Pancreas (tissue), 10 donors: ENCODE measurements at regions not wholly inside any gene's neighbourhood (a gene's known extent, or its start where the extent isn't known, plus 50 kb on each side); places are given as distances from the start of the nearest gene placed in this dataset.

ENCODE experiments used
- ATAC-seq, 4 donors: fragments of 200-7000 bp; cut with Tn5 transposase; one replicate each; pipeline versions ENCODE4 v1.8.0 to v1.9.1; 2020; ENCODE audit warnings: mild to moderate bottlenecking in 4 of 4, moderate library complexity in 4 of 4
- DNase-seq, 6 donors: peaks; one replicate each; pipeline ENCODE4 v3.0.0-alpha.2; 2020
- FAIRE-seq: peaks from 2 replicates; lab custom pipeline; 2012; peaks lifted over from hg19 to GRCh38; lab: Jason Lieb, UNC
- H3K27ac ChIP-seq, 4 donors: fragments of 200-600 bp; sonication (generic); 1 replicate in 3 of 4; 2 replicates in 1 of 4; pipeline versions ENCODE4 v1.5.0 to v1.8.0; 2020
- H3K27me3 ChIP-seq, 4 donors: fragments of 200-600 bp; one replicate each; pipeline ENCODE4 v1.8.0; 2021
- H3K36me3 ChIP-seq, 3 donors: fragments of 200-600 bp; sonication (generic) in 1 of 3; one replicate each; pipeline versions ENCODE4 v1.5.0 to v1.8.0; 2020 to 2021
- H3K4me1 ChIP-seq, 3 donors: fragments of 200-600 bp; one replicate each; pipeline ENCODE4 v1.8.0; 2021
- H3K4me3 ChIP-seq, 4 donors: fragments of 200-600 bp; sonication (generic) in 2 of 4; one replicate each; pipeline versions ENCODE4 v1.5.0 to v1.8.0; 2020 to 2021
- H3K9me3 ChIP-seq, 4 donors: fragments of 200-600 bp; one replicate each; pipeline ENCODE4 v1.8.0; 2021
- WGBS, 2 donors: extraction: QIAGEN DNeasy Blood & Tissue Kit; methylation state at CpG; one replicate each; pipeline ENCODE4 v1.1.7; 2013; 5-methylcytosine and 5-hydroxymethylcytosine counted together
- intact Hi-C, 3 donors: fragments of 100-400 bp; cut with DNase I; formaldehyde crosslinking; loops; one replicate each; pipeline versions ENCODE4 v1.11.1 to v1.14.2; 2022
- TF ChIP-seq, protein P1 (sequence below), 4 donors: fragments of 200-600 bp; sonication (generic) in 3 of 4; IDR thresholded peaks; one replicate each; pipeline versions ENCODE4 v1.5.0 to v1.8.0; 2021; ENCODE audit warnings: antibody characterized with exemption in 4 of 4
- donor health status: healthy with polysubstance abuse.
- donor health status: DM: no; HTN: no; CAD: no; lungs with moderate emphysema.
- donor health status: DM: no; HTN: no; CAD: no.
- donor health status: control.
- donor health status: control.
- donor health status: Bipolar disorder and iron deficiency.
- donor health status: DM: yes; HTN: yes; CAD: no.
- donor health status: DM: no; HTN: no; CAD: no.
- donor health status: DM: no; HTN: no; CAD: no.
- donor health status: DM: yes; HTN: yes; CAD: no.

DNA sequence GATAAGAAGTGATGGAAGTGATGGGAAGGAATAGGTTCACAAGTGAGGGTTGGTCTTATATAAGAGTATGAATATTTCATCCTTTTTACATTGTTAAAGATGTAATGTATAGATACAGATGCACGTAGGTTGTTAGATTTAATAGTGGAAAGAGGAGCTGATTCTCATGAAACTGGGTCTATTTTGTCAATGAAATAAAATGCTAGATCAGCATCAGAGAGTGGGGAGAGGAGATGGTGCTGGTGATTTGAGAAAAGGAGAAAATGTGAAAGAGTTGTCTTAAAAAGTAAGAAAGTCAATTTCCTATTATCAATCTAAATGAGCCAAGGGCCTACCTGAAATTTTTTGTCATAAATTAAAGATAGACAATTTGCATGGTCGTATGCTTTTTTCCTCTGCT, 82.8 kb upstream of the FYN start:
- DNase-seq (no peak), ATAC-seq (no peak), FAIRE-seq (no peak)
- H3K4me3 ChIP-seq = no peak overlapping the region
- H3K4me1 ChIP-seq = no peaks in the 10 kb centered on the region
- no peaks in the 10 kb centered on the region for H3K36me3 ChIP-seq
- no peaks in the 10 kb centered on the region for H3K27me3 ChIP-seq
- WGBS, 2 donors = 46 to 51% methylated on average over 2 of the region's 2 CpGs
- TF ChIP-seq, protein P1, sequence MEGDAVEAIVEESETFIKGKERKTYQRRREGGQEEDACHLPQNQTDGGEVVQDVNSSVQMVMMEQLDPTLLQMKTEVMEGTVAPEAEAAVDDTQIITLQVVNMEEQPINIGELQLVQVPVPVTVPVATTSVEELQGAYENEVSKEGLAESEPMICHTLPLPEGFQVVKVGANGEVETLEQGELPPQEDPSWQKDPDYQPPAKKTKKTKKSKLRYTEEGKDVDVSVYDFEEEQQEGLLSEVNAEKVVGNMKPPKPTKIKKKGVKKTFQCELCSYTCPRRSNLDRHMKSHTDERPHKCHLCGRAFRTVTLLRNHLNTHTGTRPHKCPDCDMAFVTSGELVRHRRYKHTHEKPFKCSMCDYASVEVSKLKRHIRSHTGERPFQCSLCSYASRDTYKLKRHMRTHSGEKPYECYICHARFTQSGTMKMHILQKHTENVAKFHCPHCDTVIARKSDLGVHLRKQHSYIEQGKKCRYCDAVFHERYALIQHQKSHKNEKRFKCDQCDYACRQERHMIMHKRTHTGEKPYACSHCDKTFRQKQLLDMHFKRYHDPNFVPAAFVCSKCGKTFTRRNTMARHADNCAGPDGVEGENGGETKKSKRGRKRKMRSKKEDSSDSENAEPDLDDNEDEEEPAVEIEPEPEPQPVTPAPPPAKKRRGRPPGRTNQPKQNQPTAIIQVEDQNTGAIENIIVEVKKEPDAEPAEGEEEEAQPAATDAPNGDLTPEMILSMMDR (IDR thresholded peaks at IDR 0.05) = no peak
- intact Hi-C loops = no loop called here
- no peak overlapping the region for H3K27ac ChIP-seq
- no peaks in the 10 kb centered on the region for H3K9me3 ChIP-seq

DNA sequence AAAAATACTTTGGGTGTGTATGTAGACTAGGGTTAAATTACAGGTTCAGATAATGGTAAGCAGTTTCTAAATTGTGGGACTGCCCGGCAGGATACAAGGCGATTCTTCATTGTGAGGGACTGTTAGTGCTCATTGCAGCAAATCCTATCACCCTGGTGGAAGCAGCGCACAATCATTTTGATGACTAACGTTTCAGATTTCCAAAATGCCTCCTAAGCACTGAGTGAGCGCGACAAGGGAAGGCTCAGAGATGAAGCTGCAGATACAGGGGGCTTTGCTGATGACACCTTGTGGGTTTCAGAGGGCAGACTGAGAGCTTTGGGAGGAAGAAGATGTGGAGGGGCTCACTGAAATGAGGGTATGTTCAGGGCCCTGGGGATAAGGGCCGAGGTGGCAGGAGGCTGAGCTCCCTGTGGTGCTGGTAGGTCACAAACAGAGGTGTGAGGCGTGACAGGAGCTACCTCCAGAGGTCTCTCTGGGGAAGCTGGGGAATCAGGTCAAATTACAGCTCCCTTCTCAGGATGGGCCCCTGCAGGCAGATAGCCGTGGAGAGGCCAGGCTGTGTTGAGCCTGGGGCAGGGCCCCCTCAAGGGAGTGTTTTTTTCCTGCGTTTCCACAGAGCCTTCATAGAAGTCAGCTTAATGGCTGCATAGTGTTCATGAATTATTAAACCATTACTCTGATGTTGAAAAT, 84.5 kb upstream of the FYN start:
- Histone ChIP-seq H3K27me3 (no peaks in the 10 kb centered on the region), H3K4me3 (no peak overlapping the region), H3K9me3 (no peaks in the 10 kb centered on the region), H3K4me1 (no peaks in the 10 kb centered on the region), H3K36me3 (no peaks in the 10 kb centered on the region), H3K27ac (no peak overlapping the region)
- TF ChIP-seq, protein P1 (IDR thresholded peaks at IDR 0.05) = no peak
- 56 to 62% methylated on average over 10 of the region's 10 CpGs for WGBS, 2 donors
- ATAC-seq = no peak
- intact Hi-C loops = no loop called here
- FAIRE-seq = no peak
- DNase-seq = no peak

DNA sequence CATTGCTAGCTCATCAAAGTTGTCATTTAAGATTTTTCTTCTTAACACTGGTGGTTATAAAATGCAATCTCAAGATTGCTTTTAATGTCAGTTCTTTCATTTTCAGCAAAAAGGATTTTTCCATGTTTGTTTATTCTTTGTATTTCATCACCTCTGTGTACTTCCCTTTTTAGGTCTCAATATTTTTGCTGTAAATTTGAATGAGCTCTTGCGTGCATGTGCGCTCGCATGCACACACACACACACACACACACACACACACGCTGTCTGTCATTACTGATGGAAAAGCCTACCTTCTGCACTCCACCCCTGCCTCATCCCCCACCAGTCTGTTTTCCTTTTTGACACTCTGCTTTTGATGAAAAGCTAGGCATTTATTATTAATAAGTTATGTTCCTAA, 85.3 kb upstream of the FYN start:
- Histone ChIP-seq H3K27me3 (no peaks in the 10 kb centered on the region), H3K4me3 (no peak overlapping the region), H3K9me3 (no peaks in the 10 kb centered on the region), H3K27ac (no peak overlapping the region), H3K4me1 (no peaks in the 10 kb centered on the region), H3K36me3 (no peaks in the 10 kb centered on the region)
- WGBS, 2 donors = 77 to 90% methylated on average over 4 of the region's 4 CpGs
- ATAC-seq = no peak
- FAIRE-seq = no peak
- DNase-seq = no peak
- TF ChIP-seq, protein P1 (IDR thresholded peaks at IDR 0.05) = no peak
- intact Hi-C loops = no loop called here

DNA sequence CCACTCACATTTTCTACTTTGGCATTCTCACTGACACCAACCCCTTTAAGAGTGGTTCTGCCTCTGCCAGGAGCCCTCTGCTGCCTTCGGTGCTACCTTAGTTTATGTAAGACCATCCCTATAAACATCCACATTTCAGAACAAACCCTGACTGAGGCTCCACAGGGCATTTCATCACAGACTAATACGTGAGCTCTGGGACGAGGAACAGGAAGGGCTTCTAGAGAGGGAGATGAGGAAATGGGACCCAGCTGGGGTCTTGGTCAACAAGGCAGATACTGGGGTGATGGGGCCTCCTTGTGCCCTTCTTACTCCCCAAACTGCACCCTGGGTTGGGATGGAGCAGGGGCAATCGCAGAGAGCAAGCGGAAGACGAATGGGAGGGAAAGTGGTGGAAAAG, 86.5 kb upstream of the FYN start:
- no peaks in the 10 kb centered on the region for H3K4me1 ChIP-seq
- intact Hi-C loops = no loop called here
- DNase-seq = no peak
- H3K27me3 ChIP-seq = no peaks in the 10 kb centered on the region
- no peak for ATAC-seq
- WGBS, 2 donors = 75 to 90% methylated on average over 6 of the region's 6 CpGs
- TF ChIP-seq, protein P1 (IDR thresholded peaks at IDR 0.05) = no peak
- no peak for FAIRE-seq
- H3K27ac ChIP-seq = no peak overlapping the region
- no peaks in the 10 kb centered on the region for H3K36me3 ChIP-seq
- no peak overlapping the region for H3K4me3 ChIP-seq
- H3K9me3 ChIP-seq = no peaks in the 10 kb centered on the region

DNA sequence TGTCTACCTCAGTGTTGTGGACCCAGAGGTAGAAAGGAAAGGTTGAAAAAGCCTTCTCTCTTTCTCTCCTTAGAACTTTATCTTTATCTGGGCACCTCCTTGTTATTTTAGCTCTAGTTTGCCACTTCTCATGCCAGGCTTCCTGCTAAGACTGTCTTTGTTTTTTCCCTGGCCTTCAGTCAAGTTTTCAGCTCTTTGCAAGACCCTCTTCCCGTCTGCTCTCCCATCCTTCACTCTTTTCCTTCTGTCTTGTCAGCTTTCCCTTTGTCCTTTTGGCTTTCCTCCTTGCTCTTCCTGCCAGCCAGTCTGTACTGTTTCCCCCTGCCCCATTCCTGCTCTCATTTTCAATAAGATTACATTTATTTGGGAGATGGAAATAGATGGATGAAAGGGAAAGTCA, 86.8 kb upstream of the CCN6 start:
- H3K4me1 ChIP-seq = no peaks in the 10 kb centered on the region
- H3K4me3 ChIP-seq = no peak overlapping the region
- no peak for ATAC-seq
- H3K27ac ChIP-seq = no peak overlapping the region
- H3K36me3 ChIP-seq = no peaks in the 10 kb centered on the region
- FAIRE-seq = no peak
- intact Hi-C loops = loop anchor here in 1 of 3 donors (2.0 kb wide), 1 partner anchor 38 kb away; no protein-coding TSS in a partner anchor
- 60 to 65% methylated on average over 1 of the region's 1 CpG for whole genome bisulfite sequencing, 2 donors
- no peaks in the 10 kb centered on the region for H3K27me3 ChIP-seq
- TF ChIP-seq, protein P1 (IDR thresholded peaks at IDR 0.05) = no peak
- DNase-seq = no peak
- H3K9me3 ChIP-seq = no peaks in the 10 kb centered on the region
